ENCODE measurements at regions not wholly inside any gene's neighbourhood (a gene's known extent, or its start where the extent isn't known, plus 50 kb on each side); places are given as distances from the start of the nearest gene placed in this dataset.

DNA sequence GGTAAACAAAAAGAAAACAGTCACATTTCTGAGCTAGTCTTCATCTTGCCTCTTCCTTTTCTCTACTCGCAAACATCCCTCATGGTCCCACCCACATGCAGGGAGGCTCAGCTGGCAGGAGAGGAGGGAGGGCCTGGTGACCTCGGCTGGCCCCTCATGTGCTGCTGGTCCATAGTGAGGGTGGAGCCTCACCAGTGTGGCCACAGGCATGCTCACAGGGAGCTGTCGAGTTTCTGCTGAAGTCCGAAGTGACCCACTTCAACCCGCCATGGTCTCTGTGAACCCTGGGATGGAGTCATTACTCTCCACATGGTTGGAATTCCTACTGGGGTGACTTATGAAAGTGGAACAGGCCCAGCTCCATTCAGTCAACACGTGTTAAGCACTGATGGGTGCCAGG, 253.4 kb downstream of the RHOU start:
- in situ Hi-C loops (cut with HindIII; ENCODE audit: low pct_ligation_motif_present, low pct_unique_long_range_greater_than_20kb, low sequenced_read_pairs) = no loop called here
- DNase-seq = no peak

DNA sequence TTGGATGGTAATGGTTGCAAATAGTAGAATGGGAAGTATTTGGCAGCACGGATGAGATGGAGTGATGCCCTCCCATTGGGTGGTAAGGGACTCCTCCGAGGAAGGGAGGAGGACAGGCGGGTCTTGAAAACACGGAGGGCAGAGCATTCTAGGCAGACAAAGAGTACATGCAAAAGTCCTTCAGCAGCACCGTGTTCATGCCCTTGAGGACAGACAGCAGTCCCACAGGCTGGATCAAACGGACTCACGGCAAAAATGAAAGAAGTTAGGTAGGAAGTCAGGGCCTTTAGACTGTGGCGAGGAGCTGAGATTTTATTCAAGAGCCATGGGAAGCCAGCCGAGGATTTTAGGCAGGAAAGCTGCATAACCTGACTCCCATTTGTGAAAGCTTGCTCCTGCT, 253.9 kb downstream of the RHOU start:
- in situ Hi-C loops (cut with HindIII; ENCODE audit: low pct_ligation_motif_present, low pct_unique_long_range_greater_than_20kb, low sequenced_read_pairs) = no loop called here
- DNase-seq = no peak

DNA sequence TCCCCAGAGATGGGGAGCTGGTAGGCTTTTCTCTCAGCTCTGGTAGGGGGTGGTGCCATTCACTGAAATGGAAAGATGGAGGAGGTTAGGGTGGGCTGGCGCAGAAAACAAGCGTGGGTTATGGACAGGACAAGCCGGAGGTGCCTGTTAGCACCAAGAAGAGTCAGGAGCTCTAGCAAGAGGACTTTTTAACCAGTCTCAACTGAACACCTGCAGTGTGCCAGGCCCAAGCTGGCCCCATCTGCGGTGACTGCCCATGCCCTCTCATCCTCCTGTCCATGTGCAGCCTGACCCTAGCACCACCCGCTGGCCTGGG, 254.4 kb downstream of the RHOU start:
- no peak for DNase-seq
- in situ Hi-C loops (cut with HindIII; ENCODE audit: low pct_ligation_motif_present, low pct_unique_long_range_greater_than_20kb, low sequenced_read_pairs) = no loop called here

DNA sequence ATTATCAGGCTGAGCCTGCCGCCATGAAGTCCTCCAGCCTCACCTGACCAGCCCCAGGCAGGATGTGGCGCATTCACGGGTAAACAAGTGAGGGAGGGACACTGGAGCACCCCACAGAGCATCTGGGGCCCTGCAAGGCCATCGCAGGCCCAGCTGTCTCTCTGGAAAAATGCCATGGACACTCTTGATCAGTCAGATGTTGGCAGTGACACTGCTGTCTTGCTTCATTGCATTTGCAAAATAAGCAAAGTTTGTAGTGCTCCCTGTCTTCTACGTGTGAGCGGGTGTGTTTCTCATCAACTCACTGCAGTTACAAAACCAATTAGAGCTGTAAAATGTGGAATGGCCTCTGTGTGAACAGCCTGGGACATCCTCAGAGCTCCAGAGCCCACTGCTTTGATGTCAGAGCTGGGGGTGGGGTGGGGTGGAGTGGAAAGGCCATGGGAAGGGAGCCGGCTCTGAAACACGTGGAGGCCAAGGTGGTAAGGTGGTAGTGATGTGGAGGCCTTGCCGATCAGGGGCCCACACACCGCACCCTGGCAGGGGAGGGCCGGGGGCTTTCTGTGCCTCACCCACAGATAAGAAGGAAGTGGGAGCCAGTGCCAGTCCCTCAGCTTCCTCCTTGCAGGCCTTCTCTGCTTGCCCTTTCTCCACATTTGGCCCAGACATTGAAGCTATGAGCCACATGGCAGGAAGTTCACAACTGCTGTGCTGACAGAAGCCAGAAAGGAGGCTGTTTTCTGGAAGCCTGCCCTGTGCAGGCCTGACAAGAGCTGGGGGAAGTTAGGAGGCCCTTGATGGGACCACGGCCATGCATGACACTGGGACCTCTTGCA, 254.9 kb downstream of the RHOU start:
- in situ Hi-C loops (cut with HindIII; ENCODE audit: low pct_ligation_motif_present, low pct_unique_long_range_greater_than_20kb, low sequenced_read_pairs) = no loop called here
- no peak for DNase-seq

DNA sequence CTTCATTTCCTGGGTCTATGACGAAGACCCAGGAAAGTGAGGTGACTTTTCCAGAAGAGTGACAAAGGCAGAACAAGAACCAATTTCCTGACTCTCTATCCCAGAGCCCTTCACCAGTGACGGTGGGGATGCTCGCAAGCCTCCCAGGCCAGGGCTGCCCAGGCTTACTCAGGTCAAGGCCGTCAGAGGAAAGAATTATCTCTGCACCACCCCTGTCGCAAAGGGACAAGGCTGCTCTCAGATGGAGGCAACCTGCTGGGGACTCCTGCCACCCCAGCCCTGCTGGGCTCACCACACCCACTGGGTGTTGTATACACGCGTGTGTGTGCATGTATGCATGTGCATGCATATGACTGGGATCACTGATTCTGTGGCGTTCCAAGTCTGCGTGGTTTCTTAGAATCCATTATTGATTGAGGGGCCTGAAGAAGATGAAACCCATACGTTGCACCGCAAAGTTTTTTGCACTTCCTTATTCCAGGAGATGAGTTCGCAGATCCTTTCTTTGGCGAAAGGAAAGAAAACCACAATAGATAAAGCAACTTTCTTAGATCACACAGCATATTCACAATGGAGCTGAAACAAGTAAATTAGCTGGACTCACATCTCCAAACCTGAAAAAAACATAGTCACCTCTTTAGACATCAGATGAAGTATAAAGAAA, 255.8 kb downstream of the RHOU start:
- no peak for DNase-seq
- in situ Hi-C loops (cut with HindIII; ENCODE audit: low pct_ligation_motif_present, low pct_unique_long_range_greater_than_20kb, low sequenced_read_pairs) = no loop called here

DNA sequence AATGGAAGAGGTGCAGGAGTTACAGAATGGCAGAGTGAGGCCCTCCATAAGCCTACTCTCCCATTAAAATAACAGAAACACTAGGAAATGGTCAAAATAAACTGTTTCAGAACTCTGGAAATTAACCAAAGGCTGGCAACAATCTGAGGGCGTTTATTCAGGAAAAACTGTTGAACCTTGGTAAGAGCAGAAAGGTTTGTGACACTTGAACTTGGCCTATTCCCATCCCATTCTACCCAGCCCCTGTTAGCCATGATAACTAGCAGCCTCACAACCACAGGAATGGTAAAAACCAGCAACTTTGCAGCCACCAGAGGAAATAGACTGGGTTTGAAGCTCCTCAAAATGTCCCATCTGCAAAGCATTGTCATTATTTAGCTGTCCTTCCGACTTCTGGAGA, 256.8 kb downstream of the RHOU start:
- in situ Hi-C loops (cut with HindIII; ENCODE audit: low pct_ligation_motif_present, low pct_unique_long_range_greater_than_20kb, low sequenced_read_pairs) = no loop called here
- DNase-seq = no peak

DNA sequence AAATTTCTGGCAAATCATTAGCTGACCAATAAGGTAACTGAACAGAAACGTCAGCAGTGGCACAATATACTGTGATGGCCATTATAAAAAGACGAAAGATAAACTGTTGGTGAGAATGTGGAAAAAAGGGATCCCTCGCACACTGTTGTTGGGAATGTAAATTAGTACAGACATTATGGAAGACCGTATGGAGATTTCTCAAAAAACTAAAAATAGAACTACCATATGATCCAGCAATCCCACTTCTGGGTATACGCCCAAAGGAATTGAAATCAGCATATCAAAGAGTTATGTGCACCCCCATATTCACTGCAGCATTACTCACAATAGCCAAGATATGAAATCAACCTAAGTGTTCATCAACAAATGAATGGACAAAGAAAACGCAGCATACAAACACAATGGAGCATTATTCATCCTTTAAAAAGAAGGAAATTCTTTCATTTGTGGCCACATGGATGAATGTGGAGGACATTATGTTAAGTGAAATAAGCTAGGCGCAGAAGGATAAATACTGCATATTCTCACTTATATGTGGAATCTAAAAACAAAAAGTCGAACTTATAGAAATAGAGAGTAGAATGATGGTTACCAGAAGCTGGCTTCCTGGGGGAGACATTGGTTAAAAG, 257.7 kb downstream of the RHOU start:
- in situ Hi-C loops (cut with HindIII; ENCODE audit: low pct_ligation_motif_present, low pct_unique_long_range_greater_than_20kb, low sequenced_read_pairs) = no loop called here
- DNase-seq = no peak

DNA sequence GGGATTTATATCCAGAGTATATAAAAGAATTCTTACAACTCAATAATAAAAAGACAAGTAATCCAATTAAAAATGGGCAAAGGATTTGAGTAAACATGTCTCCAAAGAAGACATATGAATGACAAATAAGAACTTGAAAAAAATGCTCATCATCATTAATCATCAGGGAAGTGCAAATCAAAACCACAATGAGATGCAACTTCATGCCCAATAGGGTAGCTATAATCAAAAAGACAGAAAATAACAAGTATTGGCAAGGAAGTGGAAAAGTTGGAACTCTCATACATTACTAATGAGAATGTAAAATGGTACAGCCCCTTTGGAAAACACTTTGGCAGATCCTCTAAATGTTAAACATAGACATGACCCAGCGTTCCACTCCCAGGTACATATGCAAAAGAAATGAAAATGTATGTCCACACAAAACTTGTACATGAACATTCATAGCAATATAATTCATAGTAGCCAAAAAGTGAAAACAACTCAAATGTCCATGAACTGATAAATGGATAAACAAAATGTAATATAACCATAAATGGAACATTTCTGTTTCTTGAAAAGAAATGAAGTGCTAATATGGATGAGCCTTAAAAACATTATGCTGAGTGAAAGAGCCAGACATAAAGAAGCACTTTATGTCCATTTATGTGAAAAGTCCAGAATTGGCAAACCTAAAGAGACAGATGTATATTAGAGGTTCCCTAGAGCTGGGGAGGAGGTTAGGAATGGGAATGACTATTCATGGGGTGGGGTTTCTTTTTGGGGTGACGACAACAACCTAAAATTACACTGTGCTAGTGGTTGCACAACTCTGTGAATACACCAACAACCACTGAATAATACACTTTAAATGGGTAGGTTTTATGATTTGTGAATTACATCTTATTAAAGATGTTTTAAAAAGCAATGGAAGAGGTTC, 259.7 kb downstream of the RHOU start:
- in situ Hi-C loops (cut with HindIII; ENCODE audit: low pct_ligation_motif_present, low pct_unique_long_range_greater_than_20kb, low sequenced_read_pairs) = no loop called here
- no peak for DNase-seq

DNA sequence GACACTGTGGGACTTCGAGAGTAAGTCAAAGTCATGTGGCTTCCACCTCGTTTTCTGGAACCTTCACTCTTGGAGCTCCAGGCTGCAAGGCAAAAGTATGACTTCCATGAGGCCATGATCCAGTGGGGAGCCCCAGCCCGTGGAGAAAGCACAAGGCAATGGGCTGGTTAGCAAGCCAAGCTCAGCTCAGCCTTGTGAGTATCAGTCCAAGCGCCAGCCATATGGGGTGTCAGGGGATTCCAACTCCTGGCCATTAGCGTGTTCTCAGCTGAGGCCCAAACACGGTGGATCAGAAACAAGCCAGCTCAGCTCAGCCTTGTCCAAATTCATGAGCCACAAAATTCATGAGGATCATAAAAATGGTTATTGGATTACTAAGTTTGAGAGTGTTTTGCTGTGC, 261.0 kb downstream of the RHOU start:
- DNase-seq = no peak

DNA sequence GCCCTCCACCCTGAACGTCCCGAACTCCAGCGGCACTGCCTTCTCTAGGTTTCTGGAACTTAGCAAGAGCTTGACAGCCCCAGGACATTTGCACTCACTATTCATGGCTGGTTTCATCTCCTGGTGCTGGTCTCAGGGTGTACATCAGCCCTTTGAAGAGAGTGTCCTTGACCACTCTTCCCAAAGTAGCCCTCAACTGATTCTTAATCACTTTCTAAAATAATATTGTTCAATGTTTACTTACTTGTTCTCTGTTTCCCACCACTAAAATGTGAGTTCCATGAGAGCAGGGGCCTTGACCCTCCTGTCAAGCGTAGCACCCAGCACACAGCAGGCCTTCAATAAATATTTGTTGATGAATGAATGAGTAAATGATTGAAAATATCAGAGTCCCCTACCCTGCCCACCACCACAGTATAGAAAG, 262.5 kb downstream of the RHOU start:
- DNase-seq = no peak
- in situ Hi-C loops (cut with HindIII; ENCODE audit: low pct_ligation_motif_present, low pct_unique_long_range_greater_than_20kb, low sequenced_read_pairs) = no loop called here

More for the DNA sequence above, 261.0 kb downstream of the RHOU start:
- in situ Hi-C loops (cut with HindIII; ENCODE audit: low pct_ligation_motif_present, low pct_unique_long_range_greater_than_20kb, low sequenced_read_pairs) = no loop called here

DNA sequence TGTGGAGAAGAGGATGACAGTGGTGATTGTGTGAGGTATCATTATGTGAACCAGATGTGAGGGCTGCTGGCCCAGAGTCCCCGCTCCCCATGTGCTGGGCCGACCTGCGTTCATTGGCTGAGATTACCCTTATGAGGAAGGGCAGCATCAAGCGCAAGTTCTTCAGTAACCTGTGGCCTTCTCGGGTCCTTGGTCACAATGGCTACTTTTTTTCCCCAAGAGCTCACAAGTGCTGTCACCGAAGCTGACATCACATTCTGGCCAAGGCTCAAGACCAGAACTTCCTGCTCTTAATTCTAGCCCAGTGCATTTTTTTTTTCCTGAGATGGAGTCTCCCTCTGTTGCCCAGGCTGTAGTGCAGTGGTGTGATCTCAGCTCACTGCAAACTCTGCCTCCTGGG, 262.9 kb downstream of the RHOU start:
- in situ Hi-C loops (cut with HindIII; ENCODE audit: low pct_ligation_motif_present, low pct_unique_long_range_greater_than_20kb, low sequenced_read_pairs) = no loop called here

DNA sequence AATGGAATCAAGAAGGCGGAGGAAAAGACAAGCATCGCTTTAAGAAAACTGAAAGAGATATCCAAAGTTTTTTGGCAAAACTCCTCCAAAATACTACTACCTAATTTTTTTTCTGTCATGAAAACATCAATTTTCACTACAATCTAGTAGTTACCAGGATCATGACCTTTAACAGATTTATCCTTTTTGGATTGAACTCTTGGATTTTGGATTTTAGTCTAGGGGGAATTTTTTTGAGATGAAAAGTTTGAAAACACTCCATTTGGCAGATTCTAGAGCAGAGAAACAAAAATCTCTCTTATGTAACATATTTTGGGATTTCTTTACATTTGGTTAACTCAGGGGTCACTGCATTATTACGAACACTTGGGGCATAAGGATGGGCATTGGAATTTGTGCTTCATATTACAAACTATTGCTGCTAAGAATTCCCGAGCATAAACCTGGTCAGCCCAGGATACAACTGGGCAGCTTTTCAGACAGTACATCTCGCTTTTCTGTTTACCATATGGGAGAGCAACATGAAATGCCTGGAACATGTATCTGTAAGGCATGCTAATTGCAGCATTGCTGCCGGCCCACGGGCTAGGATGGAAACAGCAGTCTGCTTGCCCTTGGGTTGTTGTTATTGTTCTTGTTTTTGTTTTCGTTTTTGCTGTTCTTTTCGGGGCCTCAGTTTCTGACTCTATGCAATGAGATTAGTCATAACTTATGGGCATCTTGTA, 264.3 kb downstream of the RHOU start:
- in situ Hi-C loops (cut with HindIII; ENCODE audit: low pct_ligation_motif_present, low pct_unique_long_range_greater_than_20kb, low sequenced_read_pairs) = no loop called here
- DNase-seq = no peak

More for the DNA sequence above, 262.9 kb downstream of the RHOU start:
- DNase-seq = no peak

DNA sequence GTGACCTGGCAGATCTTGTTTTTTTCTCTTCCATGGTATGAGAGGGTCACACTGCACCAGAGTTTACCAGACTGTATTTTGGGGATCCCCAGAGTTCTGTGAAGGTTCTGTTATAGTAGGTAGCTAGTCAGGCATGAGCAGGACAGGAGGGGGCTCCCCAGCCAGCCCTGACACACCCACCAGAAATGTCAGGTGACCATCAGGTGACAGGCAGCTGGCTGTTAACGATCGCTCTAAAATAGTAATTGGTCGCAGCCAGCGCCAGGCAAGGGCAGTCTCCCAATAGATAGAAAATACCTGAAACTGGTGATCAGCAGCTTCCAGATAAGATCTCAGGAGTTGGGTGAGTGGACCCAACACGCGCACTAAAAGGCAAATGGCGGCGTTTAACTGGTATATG, 264.9 kb downstream of the RHOU start:
- in situ Hi-C loops (cut with HindIII; ENCODE audit: low pct_ligation_motif_present, low pct_unique_long_range_greater_than_20kb, low sequenced_read_pairs) = no loop called here
- no peak for DNase-seq

DNA sequence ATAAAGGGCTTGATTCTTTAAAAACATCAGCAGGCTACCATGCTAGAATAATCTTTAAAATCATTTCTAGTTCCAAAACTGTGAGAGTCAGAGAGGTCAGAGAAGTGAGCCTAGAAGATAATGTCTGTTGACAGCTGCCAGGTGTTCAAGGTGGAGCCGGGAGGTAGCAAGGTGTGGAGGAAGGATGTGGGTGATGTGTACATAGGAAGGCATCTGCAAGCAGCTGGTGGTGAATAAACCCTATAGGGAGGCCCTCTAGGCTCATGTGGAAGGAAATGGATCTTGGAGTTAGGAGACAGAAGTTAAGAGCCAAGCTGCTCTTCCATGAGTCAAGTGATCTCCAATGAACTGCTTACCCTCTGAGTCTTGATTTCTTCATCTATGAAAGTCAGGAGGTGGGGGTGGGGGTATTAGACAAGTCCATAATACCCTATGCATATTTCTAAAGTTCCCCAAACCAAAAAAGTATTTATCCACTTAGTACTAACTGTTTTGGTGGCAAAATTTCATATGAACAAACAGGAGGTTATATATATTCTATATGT, 266.3 kb downstream of the RHOU start:
- in situ Hi-C loops (cut with HindIII; ENCODE audit: low pct_ligation_motif_present, low pct_unique_long_range_greater_than_20kb, low sequenced_read_pairs) = no loop called here
- DNase-seq = no peak

DNA sequence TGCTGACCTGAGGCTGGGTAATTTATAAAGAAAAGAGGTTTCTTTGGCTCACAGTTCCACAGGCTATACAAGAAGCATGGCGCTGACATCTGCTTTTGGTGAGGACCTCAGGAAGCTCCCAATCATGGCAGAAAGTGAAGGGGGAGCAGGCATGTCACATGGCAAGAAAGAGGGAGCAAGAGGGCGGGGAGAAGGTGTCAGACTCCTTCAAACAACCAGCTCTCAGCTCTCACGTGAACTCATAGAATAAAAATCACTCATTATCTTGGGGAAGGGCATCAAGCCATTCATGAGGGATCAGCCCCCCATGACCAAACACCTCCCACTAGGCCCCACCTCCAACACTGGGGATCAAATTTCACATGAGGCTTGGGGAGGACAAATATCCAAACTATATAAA, 266.8 kb downstream of the RHOU start:
- in situ Hi-C loops (cut with HindIII; ENCODE audit: low pct_ligation_motif_present, low pct_unique_long_range_greater_than_20kb, low sequenced_read_pairs) = no loop called here
- no peak for DNase-seq

DNA sequence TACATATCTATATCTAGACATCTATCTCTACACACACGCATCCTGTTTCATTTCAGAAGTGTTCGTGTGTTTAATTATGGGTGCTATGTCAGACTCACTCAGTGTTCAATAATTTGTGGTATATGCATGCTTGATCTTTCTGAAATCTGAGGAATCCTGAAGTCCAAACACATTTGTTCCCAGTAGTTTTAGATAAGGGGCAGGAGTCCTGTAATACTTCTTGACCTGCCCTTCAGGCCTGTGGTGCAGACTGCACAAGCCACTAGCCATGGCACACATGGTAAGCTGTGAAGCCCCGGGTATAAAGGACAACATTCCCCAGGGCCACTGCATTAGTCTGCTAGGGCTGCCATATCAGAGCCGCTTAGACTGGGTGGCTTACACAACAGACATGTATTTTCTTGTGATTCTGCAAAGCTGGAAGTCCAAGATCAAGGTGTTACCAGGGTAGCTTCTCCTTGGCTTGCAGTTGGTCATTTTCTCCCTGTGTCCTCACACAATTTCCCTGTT, 267.2 kb downstream of the RHOU start:
- in situ Hi-C loops (cut with HindIII; ENCODE audit: low pct_ligation_motif_present, low pct_unique_long_range_greater_than_20kb, low sequenced_read_pairs) = no loop called here

DNA sequence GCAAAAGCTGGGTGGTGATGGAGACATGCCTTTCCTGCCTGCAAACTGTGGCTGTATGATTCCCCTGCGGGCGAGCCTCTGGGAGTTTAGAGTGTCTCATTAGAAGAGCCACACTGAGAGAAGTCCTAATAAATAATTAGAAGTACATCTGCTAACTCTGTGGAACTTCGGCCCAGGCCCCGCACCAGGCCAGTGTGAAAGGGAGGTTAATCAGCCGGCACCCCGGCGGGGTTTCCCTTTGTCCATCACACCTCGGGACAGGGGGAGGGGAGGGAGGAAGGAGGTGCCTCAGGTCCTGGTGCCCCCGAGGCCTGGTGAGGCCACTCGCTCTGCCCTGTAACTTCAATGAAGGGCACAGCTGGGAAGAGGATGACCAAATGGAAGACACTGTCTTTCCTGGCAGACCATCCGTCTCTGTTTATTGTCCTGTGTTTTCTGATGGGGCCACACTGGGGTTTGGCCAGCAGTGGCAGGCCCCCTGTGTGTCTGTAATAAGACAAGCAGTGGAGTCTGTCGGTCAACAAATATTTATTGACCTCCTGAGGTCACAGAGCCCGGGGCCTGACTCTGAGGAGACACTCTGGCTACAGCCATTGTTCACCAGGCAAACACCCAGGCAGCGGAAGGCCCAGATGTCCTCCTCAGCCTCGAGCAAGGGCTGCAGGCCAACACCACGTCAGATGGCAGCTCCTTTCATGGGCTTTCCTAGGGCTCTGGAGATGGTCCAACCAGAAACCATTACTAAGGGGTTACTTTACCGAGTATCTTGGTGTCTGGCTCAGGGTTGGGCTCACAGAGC, 267.5 kb upstream of the RAB4A start:
- in situ Hi-C loops (cut with HindIII; ENCODE audit: low pct_ligation_motif_present, low pct_unique_long_range_greater_than_20kb, low sequenced_read_pairs) = no loop called here
- DNase-seq = no peak

More for the DNA sequence above, 267.2 kb downstream of the RHOU start:
- DNase-seq = no peak
